Upper lobe of right lung (tissue), 1 donor: ENCODE measurements at regions not wholly inside any gene's neighbourhood (a gene's known extent, or its start where the extent isn't known, plus 50 kb on each side); places are given as distances from the start of the nearest gene placed in this dataset.

ENCODE experiments used
- ATAC-seq: fragments of 200-7000 bp; cut with Tn5 transposase; one replicate; pipeline ENCODE4 v1.9.1; 2020; ENCODE audit warnings: mild to moderate bottlenecking, moderate library complexity
- DNase-seq: peaks from one replicate; pipeline ENCODE4 v3.0.0-alpha.2; 2020
- H3K27ac ChIP-seq: fragments of 200-600 bp; one replicate; pipeline ENCODE4 v1.8.0; 2022
- H3K27me3 ChIP-seq: fragments of 200-600 bp; one replicate; pipeline ENCODE4 v1.8.0; 2022; ENCODE audit warnings: mild to moderate bottlenecking
- H3K36me3 ChIP-seq: fragments of 200-600 bp; one replicate; pipeline ENCODE4 v1.8.0; 2022
- H3K4me1 ChIP-seq: fragments of 200-600 bp; one replicate; pipeline ENCODE4 v1.8.0; 2022
- H3K4me3 ChIP-seq: fragments of 200-600 bp; one replicate; pipeline ENCODE4 v1.8.0; 2022; ENCODE audit warnings: mild to moderate bottlenecking
- H3K9me3 ChIP-seq: fragments of 200-600 bp; one replicate; pipeline ENCODE4 v1.8.0; 2022
- CTCF ChIP-seq: fragments of 200-600 bp; IDR thresholded peaks from one replicate; pipeline ENCODE4 v1.8.0; 2022; ENCODE audit warnings: antibody characterized with exemption
- intact Hi-C: fragments of 100-400 bp; cut with DNase I; formaldehyde crosslinking; loops from one replicate; pipeline ENCODE4 v1.11.0; 2022
- donor health status: DM: no; HTN: yes; CAD: no; lungs with severe emphysema.

- TF ChIP-seq CTCF = no peak
- DNase-seq = peak; percentile 51
- intact Hi-C loops = loop anchor here (10.0 kb wide), 1 partner anchor 227 kb away; no protein-coding TSS in a partner anchor
- no peak for ATAC-seq
- no peaks in the 10 kb centered on the region for H3K4me1 ChIP-seq
- no peaks in the 10 kb centered on the region for H3K36me3 ChIP-seq
- H3K27me3 ChIP-seq = peaks cover 12% of the 10 kb centered on the region
- no peak overlapping the region for H3K4me3 ChIP-seq
- H3K27ac ChIP-seq = no peak overlapping the region
- H3K9me3 ChIP-seq = no peaks in the 10 kb centered on the region
These were observed 250.2 kb downstream of the NPHP4 start for GRCh38 chr1:5742032-5742431.

GRCh38 chr1:5740865-5741860 lies 251.1 kb downstream of the NPHP4 start:
- ATAC-seq (no peak), DNase-seq (peak; percentile 35)
- TF ChIP-seq CTCF = no peak
- Histone ChIP-seq H3K27ac (no peak overlapping the region), H3K4me1 (no peaks in the 10 kb centered on the region), H3K27me3 (peaks cover 12% of the 10 kb centered on the region), H3K9me3 (no peaks in the 10 kb centered on the region), H3K36me3 (no peaks in the 10 kb centered on the region), H3K4me3 (no peak overlapping the region)
- intact Hi-C loops = loop anchor here (10.0 kb wide), 1 partner anchor 226 kb away; no protein-coding TSS in a partner anchor

GRCh38 chr1:5740450-5740849 lies 251.8 kb downstream of the NPHP4 start:
- H3K9me3 ChIP-seq = no peaks in the 10 kb centered on the region
- H3K4me1 ChIP-seq = no peaks in the 10 kb centered on the region
- no peak overlapping the region for H3K27ac ChIP-seq
- no peak for TF ChIP-seq CTCF
- H3K4me3 ChIP-seq = no peak overlapping the region
- ATAC-seq = no peak
- peaks cover 9% of the 10 kb centered on the region for H3K27me3 ChIP-seq
- DNase-seq = no peak
- intact Hi-C loops = loop anchor here (10.0 kb wide), 1 partner anchor 226 kb away; no protein-coding TSS in a partner anchor
- no peaks in the 10 kb centered on the region for H3K36me3 ChIP-seq

GRCh38 chr1:5739561-5740078 lies 252.6 kb downstream of the NPHP4 start:
- H3K9me3 ChIP-seq = no peaks in the 10 kb centered on the region
- ATAC-seq (no peak), DNase-seq (peak; percentile 25)
- H3K27ac ChIP-seq = no peak overlapping the region
- no peak for TF ChIP-seq CTCF
- H3K4me3 ChIP-seq = no peak overlapping the region
- intact Hi-C loops = loop anchor here (10.0 kb wide), 1 partner anchor 225 kb away; no protein-coding TSS in a partner anchor
- no peaks in the 10 kb centered on the region for H3K4me1 ChIP-seq
- peaks cover 5% of the 10 kb centered on the region for H3K27me3 ChIP-seq
- no peaks in the 10 kb centered on the region for H3K36me3 ChIP-seq

- no peak overlapping the region for H3K4me3 ChIP-seq
- H3K36me3 ChIP-seq = no peaks in the 10 kb centered on the region
- no peak overlapping the region for H3K27ac ChIP-seq
- no peak for TF ChIP-seq CTCF
- no peaks in the 10 kb centered on the region for H3K9me3 ChIP-seq
- intact Hi-C loops = no loop called here
- no peaks in the 10 kb centered on the region for H3K4me1 ChIP-seq
- no peak for ATAC-seq
- peak; percentile 51 for DNase-seq
- H3K27me3 ChIP-seq = peaks cover 11% of the 10 kb centered on the region
These were observed 253.2 kb downstream of the NPHP4 start for GRCh38 chr1:5738911-5739462.
